ENCODE measurements at regions not wholly inside any gene's neighbourhood (a gene's known extent, or its start where the extent isn't known, plus 50 kb on each side); places are given as distances from the start of the nearest gene placed in this dataset.
"Not testable (repeated sequence)": the region's sequence is repeated elsewhere in the genome, so short reads cannot be mapped to it uniquely, and the experiment has no call there.

DNA sequence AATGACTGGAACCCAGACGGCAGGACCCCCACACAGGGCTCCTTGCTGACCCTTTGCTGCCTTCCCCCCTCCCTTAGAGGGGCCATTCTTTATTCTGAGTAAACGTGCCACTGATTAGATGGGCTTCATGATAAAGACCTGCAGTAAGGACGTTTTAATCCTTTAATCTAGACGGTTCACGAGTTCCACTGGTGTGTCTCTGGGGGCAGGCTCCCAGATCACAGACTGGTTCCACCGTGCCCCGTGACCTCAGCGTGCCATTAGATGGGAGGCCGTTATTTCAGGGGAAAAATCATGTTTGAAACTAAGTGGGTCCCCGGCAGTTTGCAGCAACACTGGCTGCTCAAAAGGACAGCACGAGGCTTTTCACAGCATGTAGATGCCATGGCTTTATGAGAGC lies 246.9 kb upstream of the PLGLB2 start:
- not testable (repeated sequence) for DNase-seq (ENCODE audit: low read depth in 2 of 3, low spot score in 2 of 3)

DNA sequence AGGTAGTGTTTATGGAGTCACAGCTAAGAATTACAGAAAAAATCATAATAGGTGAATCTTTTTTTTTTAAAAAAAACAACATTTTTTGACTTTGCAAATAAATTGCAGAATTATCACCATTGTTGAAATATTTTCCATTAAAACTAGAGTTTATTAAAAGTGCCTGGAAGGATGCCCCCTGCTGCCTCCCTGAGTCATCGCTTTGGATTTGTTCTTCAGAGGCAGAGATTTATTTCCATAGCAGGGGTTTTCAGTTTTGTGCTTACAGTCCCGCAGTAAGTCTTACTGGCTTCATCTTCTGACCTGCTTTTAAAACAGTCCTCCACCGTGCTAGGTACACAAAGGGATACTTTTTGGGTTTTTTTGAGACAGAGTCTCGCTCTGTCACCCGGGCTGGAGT lies 244.9 kb upstream of the PLGLB2 start:
- DNase-seq (ENCODE audit: low read depth in 2 of 3, low spot score in 2 of 3) = not testable (repeated sequence)

DNA sequence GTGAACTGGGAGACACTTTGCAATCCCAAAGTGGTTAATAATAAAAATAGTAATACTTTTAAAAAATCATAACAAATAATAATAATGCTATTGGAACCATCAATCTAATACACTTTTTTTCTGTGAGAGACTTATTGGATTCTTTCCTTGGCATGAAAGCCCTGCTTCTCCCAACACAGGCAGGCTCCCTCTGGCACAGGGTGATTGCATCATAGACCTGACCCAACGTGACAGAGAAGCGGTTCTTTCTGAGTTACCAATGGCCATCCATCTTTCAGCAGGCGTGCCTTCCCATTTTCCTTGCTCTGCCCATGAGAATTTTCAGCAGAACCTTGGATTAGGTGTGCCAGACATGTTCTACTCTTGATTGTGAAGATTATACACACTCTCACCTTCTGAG lies 242.6 kb upstream of the PLGLB2 start:
- not testable (repeated sequence) for DNase-seq (ENCODE audit: low read depth in 2 of 3, low spot score in 2 of 3)

DNA sequence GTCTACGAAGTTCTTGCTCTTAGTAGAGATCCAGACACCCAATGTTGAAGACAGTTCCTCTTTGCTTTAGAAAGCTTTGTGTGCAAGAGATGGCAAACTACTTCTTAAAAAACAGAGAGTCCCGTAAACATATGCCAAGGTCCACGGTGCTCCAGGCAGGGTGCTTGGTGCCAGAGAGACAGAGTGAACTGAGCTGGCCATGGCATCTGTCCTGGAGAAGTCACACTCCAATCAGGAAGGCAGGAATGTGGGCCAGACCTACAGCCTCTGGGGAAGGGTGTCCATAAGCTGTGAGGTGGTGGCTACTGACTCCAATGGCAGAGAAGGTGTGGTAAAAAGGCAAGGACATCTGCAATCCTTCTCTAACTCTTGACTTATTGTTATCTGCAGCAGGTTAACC lies 242.0 kb upstream of the PLGLB2 start:
- DNase-seq (ENCODE audit: low read depth in 2 of 3, low spot score in 2 of 3) = not testable (repeated sequence)

DNA sequence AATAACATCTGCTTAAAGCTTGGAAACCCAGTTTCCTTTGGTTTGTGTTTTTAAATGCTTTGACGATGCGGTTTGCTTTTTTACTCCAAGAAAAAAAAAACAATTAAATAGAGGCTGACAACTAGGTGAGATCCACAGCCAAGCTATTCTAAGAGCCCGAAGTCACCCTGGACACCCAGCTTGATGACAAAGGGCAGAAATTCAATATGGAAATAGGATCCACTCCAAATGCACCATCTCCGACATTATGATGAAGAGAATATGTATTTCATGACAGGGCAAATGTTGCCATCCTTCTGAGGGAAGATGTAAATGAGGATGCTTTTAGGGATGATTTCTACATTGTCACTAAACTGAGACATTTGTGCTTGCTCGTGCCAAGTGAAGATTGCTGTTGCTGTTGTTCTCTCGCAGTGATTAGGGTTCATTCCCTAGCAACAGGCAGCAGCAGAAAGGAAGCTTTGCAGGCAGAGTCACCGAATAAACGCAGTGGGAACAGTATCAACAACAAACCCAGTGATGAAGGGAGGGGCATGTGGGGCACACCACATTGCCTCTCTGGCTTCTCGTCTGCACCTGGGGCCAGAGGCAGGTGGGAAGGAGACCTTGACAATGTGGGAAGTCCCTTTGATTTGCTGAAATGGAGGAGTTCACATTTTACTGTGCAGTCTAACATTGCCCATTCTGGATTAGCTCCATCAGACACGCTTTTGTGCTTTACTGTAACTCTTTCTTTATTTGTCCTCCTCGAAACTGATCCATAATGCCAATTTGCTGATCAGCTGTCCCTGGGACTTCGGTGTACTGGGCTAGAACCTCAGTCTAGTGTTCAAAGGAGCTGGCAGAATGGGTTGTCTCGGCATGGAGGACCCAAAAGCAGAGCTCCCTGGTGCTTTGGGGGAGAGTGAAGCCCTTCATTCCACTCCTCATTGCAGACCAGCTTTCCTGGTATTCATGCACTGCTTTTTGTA lies 240.2 kb upstream of the PLGLB2 start:
- not testable (repeated sequence) for DNase-seq (ENCODE audit: low read depth in 2 of 3, low spot score in 2 of 3)

DNA sequence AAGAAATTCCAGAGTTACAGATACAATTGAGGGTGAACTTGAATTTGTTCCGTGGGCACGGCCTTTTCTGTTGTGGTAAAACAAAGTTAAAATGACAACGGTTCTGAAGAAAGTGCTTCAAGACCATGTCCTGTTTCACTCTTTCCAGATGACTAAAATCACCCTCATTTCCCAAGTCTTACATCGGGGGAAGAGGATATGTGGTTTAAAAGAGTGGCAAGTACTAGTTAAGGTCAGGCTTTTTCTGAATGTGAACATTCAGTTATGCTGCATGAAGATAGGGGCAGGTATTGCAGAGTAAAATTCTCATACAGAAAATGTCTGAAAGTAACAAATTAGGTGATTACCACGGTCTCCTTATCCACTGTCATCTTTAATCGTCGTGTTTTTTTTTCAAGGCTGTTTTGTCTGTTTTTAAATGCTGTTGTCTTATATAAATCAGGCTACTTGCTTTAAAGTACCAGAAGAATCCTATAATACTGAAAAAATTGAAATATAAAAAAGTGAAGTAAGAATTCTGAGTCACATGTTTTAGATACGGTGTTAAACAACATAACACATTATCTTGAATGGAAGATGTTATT lies 236.6 kb upstream of the PLGLB2 start:
- DNase-seq (ENCODE audit: low read depth in 2 of 3, low spot score in 2 of 3) = not testable (repeated sequence)

DNA sequence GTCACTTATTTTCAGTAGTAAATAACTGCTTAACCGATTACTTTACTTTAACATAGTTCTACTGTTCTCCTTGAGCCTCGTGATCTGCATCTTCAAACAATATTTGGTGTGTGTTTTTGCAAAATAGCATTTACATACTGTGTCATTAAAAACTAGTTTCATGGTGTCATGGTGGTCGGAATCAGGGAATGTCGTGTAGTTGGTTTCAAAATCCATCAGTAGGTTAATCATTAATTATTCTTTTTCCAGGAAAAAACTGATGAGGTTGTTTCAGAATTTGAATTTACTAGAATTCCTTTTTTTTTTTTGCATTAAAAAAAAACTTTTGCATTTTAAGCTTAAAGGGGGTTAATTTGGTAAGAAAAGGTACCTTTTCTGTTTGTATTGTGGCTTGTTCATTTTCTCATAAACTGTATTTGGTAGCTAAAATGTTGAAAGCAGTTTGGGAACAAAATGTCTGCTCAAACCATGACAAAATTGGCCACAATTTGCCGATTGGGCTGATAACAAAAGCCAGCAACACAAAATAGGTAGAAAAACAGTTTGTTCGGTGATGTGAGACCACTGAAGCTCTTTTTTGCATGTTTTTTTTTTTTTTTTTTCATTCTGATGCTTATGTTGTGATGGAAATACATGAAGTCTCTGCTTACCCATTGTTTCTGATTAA lies 234.9 kb upstream of the PLGLB2 start:
- DNase-seq (ENCODE audit: low read depth in 2 of 3, low spot score in 2 of 3) = not testable (repeated sequence)

DNA sequence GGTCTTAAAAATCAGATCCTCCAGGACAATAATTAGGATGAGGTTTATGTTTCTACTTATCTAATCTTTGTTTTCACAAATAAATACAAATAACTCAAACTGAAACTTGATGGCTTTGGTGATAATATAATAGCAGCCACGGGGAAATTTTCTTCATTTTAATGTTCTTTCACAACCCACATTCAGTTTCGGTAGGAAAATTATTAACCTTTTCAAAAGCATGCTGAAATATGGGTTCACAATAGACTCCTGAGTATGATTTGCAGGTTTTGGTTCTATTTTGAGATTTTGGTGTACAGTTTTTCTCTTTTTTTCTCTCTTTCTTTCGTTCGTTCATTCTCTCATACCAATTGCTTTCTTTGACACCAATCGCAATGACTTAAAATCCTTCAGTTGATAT lies 233.9 kb upstream of the PLGLB2 start:
- DNase-seq (ENCODE audit: low read depth in 2 of 3, low spot score in 2 of 3) = not testable (repeated sequence)

DNA sequence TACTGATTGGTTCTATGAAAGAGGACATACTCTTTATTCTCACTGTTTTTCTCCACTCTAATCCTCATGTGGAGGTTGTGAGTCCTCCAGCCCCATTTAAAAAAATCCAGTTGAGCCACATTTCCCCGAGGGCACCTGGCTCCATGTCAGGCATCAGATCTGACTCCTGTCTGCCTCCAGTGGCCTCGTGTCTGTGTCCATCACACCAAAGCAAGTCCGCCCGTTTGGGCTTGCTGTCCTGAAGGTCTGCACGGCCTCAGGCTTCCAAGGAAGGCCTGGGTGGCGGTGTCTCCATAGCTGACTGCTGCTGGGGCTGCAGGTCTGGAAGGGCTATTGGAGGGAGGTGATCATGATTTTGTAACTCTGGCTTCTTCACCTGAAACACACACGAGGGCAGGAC lies 233.4 kb upstream of the PLGLB2 start:
- not testable (repeated sequence) for DNase-seq (ENCODE audit: low read depth in 2 of 3, low spot score in 2 of 3)

DNA sequence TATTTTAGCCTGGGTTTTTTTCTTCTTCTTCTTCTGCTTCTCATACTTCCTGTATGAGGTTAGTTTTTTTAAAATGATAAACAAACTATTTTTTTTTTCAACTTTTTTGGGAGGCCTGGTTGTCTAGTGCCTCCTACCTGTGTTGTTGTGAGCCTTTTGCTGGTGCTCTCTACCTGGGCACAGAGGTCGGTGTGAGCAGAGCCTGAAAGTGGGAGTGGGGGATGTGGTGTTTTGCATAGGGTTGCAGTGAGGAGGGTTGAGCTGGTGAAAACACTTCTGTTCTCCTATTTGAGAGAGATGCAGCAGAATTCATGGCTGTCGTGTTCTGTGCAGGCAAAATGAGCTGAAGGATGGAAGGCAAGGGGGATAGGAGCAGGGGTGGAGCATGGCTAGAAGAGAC lies 232.7 kb upstream of the PLGLB2 start:
- DNase-seq (ENCODE audit: low read depth in 2 of 3, low spot score in 2 of 3) = not testable (repeated sequence)

DNA sequence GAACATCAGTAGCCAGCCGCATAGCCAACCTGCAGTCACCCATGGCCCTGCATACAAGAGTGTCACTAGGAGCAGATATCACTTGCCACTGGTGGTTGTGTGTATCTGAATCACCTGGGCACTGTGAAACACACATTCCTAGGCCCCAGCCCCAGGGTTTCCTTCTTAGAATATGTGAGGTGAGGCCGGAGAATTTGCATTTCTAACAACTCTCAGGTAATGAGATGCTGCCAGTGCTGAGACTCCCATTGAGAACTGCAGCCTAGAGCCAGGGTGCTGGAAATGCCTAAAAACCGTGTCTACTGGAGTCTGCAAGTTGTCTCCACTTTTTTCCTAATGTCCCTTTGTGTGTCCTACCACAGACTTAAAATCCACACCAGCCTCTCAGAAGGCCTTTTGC lies 232.0 kb upstream of the PLGLB2 start:
- DNase-seq (ENCODE audit: low read depth in 2 of 3, low spot score in 2 of 3) = not testable (repeated sequence)

DNA sequence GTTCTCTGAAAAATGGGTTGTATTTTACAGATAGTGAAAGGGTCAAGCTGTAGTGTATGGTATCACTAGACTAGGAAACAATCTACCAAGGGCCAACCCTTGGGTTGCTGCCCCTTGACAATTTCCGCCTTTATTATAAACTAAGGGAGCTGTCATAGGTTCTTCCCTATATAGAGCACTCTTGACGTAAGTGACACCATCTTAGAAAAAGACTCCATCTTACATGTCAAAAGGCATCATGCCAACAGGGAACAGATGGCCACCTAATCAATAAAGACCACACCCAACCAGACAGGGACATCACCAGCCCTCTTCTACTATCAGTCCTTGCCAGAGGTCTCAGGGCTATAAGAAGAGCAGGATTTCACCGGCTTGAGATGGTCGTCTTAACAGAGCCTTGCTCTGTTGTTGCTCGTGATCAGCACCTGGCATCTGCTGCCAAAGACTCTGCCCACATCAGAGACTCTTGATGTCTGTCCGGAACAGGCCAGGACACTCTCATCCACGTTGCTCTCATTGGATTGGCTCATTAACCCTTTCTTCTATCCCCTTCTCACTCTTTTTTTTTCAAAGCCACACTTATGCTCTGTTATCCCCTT lies 231.4 kb upstream of the PLGLB2 start:
- peak in 2 of 3 donors; percentile 28 to 29 for DNase-seq (ENCODE audit: low read depth in 2 of 3, low spot score in 2 of 3)

DNA sequence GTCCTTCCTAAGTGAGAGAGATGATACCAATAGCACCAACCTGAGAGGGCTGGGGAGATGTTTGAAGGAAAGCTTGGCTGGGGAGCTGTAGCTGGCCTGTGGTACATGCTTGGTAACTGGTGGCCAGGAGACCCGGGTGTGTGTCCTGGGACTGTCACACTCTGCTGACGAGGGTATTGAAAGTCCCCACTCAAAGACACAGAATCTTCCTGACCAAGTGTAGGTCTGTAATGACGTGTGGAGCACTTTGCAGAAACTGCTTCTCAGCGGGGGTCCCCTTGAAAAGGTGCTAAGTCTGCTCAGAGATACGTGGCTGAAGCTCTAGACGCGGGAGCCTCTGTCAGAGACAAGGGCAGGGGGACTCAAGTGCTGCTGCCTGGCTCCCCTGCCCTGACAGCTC lies 230.4 kb upstream of the PLGLB2 start:
- DNase-seq (ENCODE audit: low read depth in 2 of 3, low spot score in 2 of 3) = not testable (repeated sequence)

DNA sequence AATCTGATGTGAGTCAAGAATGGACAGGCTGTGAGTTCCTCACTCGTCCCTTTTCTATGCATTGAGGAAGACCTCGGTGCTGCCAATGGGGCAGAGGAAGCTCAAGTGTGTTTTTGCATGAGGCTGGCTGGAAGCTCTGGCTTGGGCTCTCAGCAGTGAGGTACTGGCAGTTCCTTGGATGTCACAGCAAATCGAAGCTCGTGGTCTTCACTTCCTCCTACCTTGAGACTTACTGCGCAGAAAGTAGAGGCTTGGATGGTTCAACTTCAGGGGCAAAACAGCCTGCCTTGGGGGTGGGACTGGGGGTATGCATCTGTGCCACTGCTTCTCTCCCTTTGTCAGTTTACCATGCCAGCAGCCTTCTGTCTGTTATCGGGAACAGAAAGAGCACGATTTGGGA lies 229.8 kb upstream of the PLGLB2 start:
- DNase-seq (ENCODE audit: low read depth in 2 of 3, low spot score in 2 of 3) = not testable (repeated sequence)

DNA sequence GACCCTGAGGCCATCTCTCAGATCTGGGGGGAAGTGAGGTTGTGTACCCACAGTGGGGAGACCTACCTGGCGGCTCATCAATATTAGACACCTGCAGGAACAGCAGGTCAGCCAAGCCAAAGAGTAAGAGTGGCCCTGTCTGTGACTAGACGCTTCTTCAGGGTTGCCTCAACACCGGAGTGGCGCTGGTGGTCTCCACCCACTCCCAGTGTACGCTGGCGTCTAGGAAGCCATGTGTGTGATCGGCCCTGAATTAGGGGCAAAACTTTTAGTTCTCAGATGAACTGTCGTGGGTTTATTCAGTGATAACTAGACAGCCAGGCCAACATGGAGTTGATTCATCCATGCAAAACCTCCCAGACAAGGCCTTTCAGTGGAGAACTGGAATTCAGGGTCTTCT lies 229.3 kb upstream of the PLGLB2 start:
- DNase-seq (ENCODE audit: low read depth in 2 of 3, low spot score in 2 of 3) = not testable (repeated sequence)

DNA sequence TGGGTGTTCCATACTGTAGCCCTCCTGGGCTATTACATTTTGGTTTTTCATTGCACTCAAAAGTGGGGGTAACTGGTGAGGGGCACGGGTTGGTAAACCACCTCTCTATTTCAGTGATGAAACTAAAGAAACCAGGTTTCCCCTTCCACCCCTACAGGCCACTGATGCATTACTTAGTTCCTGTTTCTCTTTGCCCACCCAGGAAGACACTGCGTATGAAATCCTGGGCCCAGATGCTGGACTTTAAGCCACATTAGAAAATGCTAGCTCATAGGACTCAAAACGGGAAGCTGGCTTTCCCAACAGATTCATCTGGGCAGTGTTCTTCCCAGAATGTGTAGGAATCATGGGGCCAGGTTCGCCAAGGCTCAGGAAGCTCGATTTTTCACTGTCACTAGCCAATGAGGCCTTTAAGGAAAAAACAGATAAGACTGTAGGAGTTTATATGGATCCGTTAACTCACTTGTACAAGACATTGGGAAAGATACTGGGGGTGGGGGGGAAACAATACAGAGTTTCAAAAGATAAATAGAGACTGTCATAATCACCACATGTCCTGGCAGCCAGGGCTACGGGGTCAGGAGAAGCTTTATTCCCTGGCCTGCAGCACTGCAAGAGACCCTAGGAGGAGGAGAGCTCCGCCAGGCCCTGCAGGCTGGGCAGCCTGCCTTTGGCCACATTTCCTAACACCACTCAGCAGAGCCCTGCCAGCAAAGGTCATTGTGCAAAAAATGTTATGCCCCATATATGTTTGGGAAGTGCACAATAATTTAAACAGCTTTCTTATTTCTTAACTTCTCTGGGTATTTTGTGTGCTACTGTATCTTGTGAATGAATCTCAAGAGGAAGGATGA lies 228.5 kb upstream of the PLGLB2 start:
- not testable (repeated sequence) for DNase-seq (ENCODE audit: low read depth in 2 of 3, low spot score in 2 of 3)

DNA sequence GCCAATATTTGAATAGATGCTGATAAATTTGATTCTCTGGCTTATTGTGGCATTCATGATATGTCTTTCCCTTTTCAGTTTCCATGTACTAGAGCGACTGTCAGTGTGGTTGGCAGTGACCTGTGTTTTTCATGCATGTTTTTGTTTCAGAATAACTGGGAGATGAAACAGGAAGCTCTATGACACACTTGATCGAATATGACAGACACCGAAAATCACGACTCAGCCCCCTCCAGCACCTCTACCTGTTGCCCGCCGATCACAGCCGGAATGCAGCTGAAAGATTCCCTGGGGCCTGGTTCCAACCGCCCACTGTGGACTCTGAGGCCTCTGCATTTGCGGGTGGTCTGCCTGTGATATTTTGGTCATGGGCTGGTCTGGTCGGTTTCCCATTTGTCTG lies 226.8 kb upstream of the PLGLB2 start:
- not testable (repeated sequence) for DNase-seq (ENCODE audit: low read depth in 2 of 3, low spot score in 2 of 3)

DNA sequence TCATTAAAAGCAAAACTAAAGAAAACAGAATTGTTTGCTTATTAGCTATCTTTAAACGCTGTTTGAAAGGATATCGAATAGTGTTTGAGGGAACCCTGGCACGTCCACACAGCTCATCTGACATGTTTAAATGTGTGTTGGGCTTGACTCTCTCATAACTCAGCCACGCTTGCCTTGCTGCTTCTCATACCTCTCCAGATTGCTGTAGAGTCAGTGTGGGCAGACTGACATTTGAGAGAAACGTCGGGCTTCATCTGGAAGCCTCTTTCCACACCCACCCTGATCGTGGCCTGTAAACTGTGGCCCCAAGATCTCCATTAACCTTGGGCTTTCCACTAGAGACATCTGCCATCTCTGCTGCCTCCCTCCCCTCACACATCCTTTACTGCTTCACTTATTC lies 226.4 kb upstream of the PLGLB2 start:
- DNase-seq (ENCODE audit: low read depth in 2 of 3, low spot score in 2 of 3) = not testable (repeated sequence)

DNA sequence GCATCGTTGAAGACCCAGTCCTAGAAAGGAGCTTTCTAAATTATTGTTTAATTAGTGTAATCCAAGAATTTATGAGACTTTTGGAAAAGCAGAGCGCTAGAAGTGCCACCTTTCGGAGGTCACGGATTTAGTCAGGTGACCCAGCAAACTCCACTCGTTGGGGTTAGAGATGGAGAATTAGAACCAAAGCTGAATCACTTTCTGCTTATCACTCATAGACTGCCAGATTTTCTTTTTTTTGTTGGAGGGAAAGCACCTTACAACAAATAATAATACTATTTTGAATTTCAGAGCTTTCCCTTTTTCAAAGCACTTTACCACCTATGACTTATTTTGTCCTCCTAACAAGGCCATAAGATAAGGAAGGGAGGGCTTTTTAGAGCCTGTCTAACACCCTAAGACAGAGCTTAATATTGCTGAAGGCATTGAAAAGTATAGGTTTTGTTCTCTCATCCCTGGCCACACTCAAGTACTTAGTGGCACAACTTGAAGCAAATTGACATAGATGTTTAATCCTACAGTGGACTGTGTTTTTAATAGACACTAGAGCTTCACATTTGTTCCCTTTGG lies 223.2 kb upstream of the PLGLB2 start:
- DNase-seq (ENCODE audit: low read depth in 2 of 3, low spot score in 2 of 3) = not testable (repeated sequence)

All from hematopoietic multipotent progenitor cell (in vitro differentiated cells).